ENCODE measurements at regions not wholly inside any gene's neighbourhood (a gene's known extent, or its start where the extent isn't known, plus 50 kb on each side); places are given as distances from the start of the nearest gene placed in this dataset.

- DNase-seq (ENCODE audit: low read depth in 3 of 3): no peak
Measured at GRCh38 chr20:39328347-39328746, 366.2 kb downstream of the DHX35 start.

- no peak for DNase-seq (ENCODE audit: low read depth in 3 of 3)
Measured at GRCh38 chr20:39326050-39326449, 363.9 kb downstream of the DHX35 start.

DNA sequence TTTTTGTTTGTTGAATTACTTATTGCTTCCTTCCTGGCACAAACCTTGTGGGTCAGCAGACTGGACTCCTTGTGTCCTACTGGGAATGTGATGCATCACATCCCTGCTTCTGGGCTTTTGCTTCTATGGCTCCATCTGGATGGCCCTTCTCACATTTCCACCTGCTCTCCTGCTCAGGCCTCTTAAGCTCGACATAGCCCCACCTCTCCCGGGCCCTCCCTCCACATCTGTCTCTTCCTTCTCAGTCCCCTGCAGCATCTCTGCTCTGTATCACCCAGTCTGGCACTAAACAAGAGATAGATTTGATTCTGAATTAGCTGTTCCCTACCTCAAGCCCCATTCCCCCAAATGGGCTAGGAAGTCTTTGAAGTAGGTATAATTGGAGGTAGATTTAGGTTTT is 356.8 kb downstream of the DHX35 start:
- no peak for DNase-seq (ENCODE audit: low read depth in 3 of 3)

DNA sequence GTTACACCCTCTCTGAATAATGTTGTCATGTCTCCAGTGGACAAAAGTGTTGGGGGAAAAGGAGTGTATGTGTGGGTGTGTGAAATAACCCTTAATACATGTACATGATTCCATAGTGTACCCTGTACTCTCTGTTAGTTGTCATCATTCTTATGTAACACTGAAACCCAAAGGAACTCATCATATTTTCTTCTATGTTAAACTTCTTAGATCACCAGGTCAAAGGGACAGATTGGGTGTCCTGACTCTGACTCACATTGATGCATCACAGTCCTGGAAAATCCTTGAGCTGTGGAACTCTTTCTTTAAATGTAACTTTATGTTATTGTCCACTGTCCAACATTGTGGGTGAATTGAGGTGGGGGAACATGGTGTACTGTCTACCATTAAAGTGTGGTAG is 350.5 kb downstream of the DHX35 start:
- DNase-seq (ENCODE audit: low read depth in 3 of 3): no peak

- no peak for DNase-seq (ENCODE audit: low read depth in 3 of 3)
Measured at GRCh38 chr20:39311851-39312506, 349.8 kb downstream of the DHX35 start.

DNA sequence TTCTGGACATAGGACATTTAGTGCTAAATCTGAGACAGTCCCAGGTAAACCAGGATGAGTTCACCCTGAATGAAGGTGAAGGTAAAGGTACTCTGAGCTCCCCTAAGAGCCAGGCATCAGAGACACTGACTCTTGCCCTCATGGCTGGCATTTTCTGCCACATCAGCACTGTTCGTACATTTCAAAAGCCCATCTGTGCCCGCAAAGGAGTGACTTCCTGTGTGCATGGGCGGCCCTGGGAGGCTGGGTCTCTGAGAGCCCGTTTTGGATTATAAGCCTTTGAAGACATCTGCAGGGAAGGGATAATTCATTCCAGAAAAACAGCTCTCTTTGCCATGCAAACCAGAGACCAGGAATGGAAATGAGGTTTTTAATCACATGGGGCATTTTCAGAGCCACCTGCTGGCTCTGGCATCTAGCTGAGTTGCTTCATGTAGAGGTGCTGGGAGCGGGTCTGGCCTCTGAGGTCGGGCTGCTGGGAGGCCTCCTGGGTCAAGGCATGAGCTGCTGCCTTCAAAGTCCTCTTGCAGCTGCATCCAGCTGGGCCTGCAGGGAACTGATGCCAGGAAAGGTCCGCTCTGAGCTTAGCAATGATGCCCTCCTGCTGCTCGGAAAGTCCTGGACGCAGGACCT is 348.3 kb downstream of the DHX35 start:
- DNase-seq (ENCODE audit: low read depth in 3 of 3): no peak

DNA sequence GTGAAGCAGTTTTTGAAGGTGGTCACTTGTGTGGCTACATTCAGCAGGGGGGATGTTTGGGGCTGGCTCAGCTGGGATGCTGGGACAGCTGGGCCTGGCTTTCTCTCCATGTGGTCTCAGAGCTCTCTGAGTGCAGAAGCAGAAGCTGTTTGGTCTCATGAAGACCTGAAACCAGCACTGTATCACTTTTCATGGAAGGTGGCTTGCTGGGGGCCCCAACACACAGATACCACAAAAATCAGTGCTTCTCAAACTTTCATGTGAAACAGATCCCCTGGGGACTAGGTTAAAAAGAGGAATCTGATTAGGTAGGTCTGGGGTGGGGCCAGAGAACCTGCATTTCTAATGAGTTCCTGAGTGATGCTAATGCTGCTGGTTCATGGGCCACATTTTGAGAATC is 347.3 kb downstream of the DHX35 start:
- DNase-seq (ENCODE audit: low read depth in 3 of 3): no peak

DNA sequence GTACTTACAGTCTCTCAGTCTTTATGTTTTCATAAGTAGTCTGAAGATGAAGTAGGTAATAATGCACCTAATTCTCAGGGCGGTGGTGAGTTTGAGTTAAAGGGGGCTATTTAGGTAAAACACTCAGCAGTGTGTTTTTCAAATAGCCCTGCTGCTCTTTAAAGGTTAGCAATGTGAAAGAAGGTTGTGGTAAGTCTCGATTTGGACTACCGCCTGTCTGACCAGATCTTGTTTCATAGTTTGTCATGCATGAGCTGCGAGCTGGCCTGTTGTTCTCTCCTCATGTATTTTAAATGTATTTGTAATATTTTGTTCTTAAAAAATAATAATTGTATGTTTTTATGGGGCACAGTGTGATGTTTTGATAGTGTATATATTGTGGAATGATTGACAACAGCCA is 340.2 kb downstream of the DHX35 start:
- no peak for DNase-seq (ENCODE audit: low read depth in 3 of 3)

DNA sequence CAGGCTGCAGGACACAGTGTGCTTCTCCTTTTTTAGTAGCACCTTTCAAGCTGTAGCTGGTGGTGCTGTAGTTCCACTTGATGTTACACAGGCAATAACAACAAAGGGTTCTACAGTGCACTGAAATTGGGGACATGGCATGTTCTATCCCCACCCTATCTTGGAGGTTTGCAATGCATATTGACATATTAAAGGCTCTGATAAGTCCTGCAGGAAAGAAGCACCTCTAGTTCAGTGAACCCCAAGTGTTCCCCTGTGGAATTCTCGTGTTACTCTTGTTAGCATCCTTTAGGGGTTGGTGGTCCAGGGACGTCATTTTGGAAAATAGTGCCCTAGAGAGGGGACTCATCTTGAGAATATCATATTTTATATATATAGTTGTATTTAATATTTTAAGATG is 337.6 kb downstream of the DHX35 start:
- DNase-seq (ENCODE audit: low read depth in 3 of 3): no peak

GRCh38 chr20:39298571-39299506 is 336.7 kb downstream of the DHX35 start:
- no peak for DNase-seq (ENCODE audit: low read depth in 3 of 3)

DNA sequence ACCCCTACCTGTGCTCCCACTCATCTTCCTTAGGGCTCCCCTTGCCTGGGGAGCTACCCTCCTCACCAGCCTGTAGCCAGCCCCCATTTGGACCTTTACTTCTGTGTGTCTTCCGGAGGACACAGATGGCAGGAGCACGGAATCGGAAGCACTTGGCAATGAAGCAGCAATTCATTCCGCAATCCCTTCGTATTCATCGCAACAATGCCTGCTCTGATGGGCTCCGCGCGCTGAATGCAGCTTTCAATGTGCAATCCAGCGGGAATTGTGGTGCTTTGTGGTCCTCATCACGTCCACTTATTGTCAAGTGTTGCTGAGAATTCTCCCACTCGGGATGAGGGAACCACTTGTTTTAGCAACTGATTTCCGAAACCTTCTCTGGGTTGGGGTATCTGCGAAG is 336.0 kb downstream of the DHX35 start:
- DNase-seq (ENCODE audit: low read depth in 3 of 3): no peak

DNA sequence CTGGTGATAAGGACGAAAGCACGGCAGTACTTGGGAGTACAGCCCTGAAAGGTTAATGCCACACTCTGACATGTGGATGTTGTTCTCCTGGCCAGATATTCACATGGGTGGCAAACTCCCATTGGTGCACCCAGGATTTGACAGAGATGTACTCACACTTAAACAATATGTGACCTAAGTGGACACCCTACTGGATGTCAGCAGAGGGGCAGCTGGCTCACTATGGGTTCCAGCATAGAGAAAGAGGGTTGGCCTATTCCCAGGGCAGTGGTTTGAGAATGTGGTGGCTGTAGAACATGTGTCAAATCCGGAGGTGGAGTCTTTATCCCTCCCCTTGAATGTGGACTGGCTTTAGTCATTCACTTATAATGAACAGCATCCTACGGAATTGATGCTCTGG is 333.2 kb downstream of the DHX35 start:
- no peak for DNase-seq (ENCODE audit: low read depth in 3 of 3)

DNA sequence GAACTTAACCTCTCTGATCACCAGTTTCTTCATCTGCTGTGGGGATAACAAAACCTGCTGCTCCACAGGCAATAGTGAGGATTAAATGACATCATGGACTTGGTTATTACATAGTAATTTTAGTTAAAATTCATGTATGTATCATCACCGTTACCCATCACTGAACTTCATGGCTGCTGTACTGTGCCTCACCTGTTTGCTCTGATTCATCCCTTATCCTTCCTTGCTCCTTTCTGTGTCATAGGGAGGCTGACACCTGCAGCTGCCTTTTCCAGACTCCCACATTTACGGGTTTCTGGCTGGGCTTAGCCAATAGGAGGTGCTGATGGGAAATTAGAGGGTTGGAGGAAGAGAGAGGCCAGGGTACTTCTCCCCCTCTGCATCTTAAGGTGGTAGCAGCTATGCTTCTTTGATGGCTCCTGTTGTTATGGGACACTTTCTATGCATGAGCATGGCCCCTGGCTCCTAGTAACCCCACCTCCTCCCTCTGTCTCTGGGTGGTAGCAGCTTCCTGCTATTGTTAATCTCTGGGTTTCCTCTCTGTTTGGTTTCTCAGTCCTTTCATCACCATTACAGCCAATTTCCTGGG is 332.1 kb downstream of the DHX35 start:
- DNase-seq (ENCODE audit: low read depth in 3 of 3): no peak

DNA sequence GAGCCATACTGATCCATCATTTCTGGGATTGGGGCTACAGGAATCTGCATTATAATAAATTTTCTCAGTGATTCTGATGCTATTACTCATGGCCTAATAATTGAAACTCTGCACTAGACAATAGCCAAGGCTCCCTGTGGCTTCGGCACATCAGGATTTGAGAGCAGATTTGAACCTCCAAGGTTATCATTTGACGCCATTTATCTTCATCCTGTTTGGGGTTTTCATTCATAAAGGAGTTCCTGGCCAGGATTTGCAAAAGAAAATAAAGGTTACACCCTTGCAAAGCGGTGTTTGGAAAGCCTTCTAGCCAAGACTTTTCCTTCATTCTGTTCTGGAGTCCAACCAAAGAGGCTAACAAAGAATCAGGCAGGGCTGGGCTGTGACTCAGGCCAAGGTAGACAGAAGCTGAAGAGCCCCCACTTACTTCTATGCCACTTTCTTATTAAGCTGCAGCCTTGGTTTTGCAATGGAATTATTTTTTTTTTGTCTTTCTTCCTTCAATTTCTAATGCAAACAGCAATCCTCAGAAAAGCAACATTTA is 330.1 kb downstream of the DHX35 start:
- DNase-seq (ENCODE audit: low read depth in 3 of 3): no peak

GRCh38 chr20:39291301-39291700 is 329.2 kb downstream of the DHX35 start:
- no peak for DNase-seq (ENCODE audit: low read depth in 3 of 3)

DNA sequence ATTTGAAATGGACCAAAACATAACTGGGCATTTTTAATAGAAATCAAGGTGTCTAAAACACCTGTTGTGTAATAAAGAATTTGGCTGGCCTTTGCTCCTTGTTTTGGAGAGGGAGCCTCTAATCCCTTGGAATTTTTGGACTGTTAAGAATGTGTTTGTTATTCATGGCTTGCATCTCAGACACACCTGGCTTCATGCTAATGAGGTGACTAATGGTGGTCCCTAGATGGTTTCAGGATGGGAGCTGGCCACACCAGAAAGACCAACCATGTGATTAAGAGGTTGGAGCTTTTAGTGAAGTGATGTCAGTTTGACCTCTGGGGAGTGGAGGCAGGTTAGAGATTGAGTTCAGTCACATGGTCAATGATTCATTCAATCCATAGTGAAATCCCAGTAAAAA is 328.4 kb downstream of the DHX35 start:
- no peak for DNase-seq (ENCODE audit: low read depth in 3 of 3)

GRCh38 chr20:39289831-39290230 is 327.7 kb downstream of the DHX35 start:
- DNase-seq (ENCODE audit: low read depth in 3 of 3): no peak

DNA sequence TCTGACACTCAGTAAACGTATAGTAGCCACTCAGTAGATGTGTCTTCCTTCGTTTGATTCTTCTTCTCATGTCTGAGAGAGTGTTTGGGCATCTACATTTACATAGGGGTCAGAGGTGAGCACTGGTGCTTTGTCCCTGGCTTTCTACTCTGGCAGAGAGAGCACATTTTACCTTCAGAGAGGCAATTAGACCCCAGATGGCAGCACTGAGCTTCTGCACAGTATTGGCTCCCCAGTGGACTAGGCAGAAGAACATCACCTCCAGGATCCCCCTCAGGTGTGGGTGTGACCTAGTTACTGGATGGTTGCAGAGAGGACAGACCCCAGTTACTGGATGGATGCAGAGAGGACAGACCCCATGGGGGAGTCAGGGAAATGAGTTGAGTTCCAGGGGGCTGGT is 327.2 kb downstream of the DHX35 start:
- DNase-seq (ENCODE audit: low read depth in 3 of 3): no peak

DNA sequence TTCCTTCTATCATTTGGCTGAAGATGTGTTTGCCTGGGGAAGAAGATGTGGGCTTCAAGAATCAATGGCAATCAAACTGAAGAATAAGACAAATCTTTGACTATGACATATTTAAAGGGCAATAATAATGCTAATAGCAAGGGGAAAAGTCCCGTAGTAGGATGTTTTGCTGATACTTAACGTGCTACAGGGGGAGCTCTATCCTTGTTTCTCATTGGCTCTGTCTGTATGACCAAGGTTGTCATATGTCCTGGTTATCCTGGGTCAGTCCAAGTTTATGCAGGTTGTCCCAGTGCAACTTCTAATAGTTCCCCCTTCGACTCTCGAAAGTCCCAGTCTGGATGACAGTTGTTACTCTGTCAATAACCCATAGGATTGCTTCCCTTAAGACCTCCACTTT is 321.3 kb downstream of the DHX35 start:
- DNase-seq (ENCODE audit: low read depth in 3 of 3): no peak

GRCh38 chr20:39282619-39283092 is 320.5 kb downstream of the DHX35 start:
- DNase-seq (ENCODE audit: low read depth in 3 of 3): no peak

- no peak for DNase-seq (ENCODE audit: low read depth in 3 of 3)
Measured at GRCh38 chr20:39280875-39281274, 318.7 kb downstream of the DHX35 start.

GRCh38 chr20:39278230-39278788 is 316.2 kb downstream of the DHX35 start:
- DNase-seq (ENCODE audit: low read depth in 3 of 3): no peak

Measured in stimulated activated CD4-positive, alpha-beta T cell treated with anti-CD3 and anti-CD28 coated beads, TNF-alpha, amount 100 ng/mL, for 4 hours (primary cell).